PC-9 (cell line): ENCODE measurements at regions not wholly inside any gene's neighbourhood (a gene's known extent, or its start where the extent isn't known, plus 50 kb on each side); places are given as distances from the start of the nearest gene placed in this dataset.

ENCODE experiments used
- BruUV-seq: library from RNA; stranded (reverse); fragments of 400-500 nt; replicated peaks from 2 replicates; lab custom pipeline; 2021; lab: Mats Ljungman, UMichigan
- CTCF ChIA-PET: fragments of 300-600 bp; sonication (Branson Sonifier 250); formaldehyde crosslinking; loops from one replicate; lab custom pipeline; 2022; ENCODE audit warnings: antibody characterized with exemption; lab: Charles Lee
- POLR2A ChIA-PET: fragments of 300-600 bp; sonication (Branson Sonifier 250); formaldehyde crosslinking; loops from one replicate; lab custom pipeline; 2022; ENCODE audit warnings: antibody characterized with exemption; ENCODE audit not compliant: unreplicated experiment; lab: Charles Lee
- DNase-seq, 2 experiments: peaks; one replicate each; pipeline versions ENCODE4 v3.0.0 to v3.0.0-alpha.2; 2015 to 2022; ENCODE audit warnings: mixed read lengths in 1 of 2
- H2AFZ ChIP-seq: fragments of 200-600 bp; sonication (generic); 2 replicates; pipeline ENCODE4 v1.8.1; 2017; ENCODE audit warnings: antibody characterized with exemption
- H3F3A ChIP-seq: fragments of 200-600 bp; sonication (generic); 2 replicates; pipeline ENCODE4 v1.8.1; 2017; ENCODE audit warnings: antibody characterized with exemption, mild to moderate bottlenecking, low read depth; ENCODE audit not compliant: insufficient read depth
- H3K27ac ChIP-seq: fragments of 200-600 bp; sonication (generic); 2 replicates; pipeline ENCODE4 v1.6.1; 2016; ENCODE audit warnings: mixed run types
- H3K27me3 ChIP-seq: fragments of 200-600 bp; sonication (generic); 2 replicates; pipeline ENCODE4 v1.6.1; 2016; ENCODE audit warnings: low read depth, mixed run types; ENCODE audit not compliant: insufficient read depth
- H3K36me3 ChIP-seq: fragments of 200-600 bp; sonication (generic); 2 replicates; pipeline ENCODE4 v1.6.1; 2016; ENCODE audit warnings: low read depth, mixed run types
- H3K4me1 ChIP-seq: fragments of 200-600 bp; sonication (generic); replicated peaks from 2 replicates; pipeline ENCODE4 v1.6.1; 2016; ENCODE audit warnings: mixed run types; ENCODE audit not compliant: insufficient read depth
- H3K4me2 ChIP-seq: fragments of 200-600 bp; sonication (generic); 2 replicates; pipeline ENCODE4 v1.6.1; 2017; ENCODE audit warnings: mixed run types
- H3K4me3 ChIP-seq: fragments of 200-600 bp; sonication (generic); 2 replicates; pipeline ENCODE4 v1.6.1; 2016; ENCODE audit warnings: mixed run types
- H3K79me2 ChIP-seq: fragments of 200-600 bp; sonication (generic); 2 replicates; pipeline ENCODE4 v1.6.1; 2017; ENCODE audit warnings: low read depth, mixed run types
- H3K9me2 ChIP-seq: fragments of 200-600 bp; sonication (generic); 2 replicates; pipeline ENCODE4 v1.8.1; 2017; ENCODE audit warnings: mild to moderate bottlenecking; ENCODE audit not compliant: insufficient read depth
- H3K9me3 ChIP-seq: fragments of 200-600 bp; sonication (generic); 2 replicates; pipeline ENCODE4 v1.8.1; 2016; ENCODE audit warnings: low read depth; ENCODE audit not compliant: insufficient read depth
- H4K20me1 ChIP-seq: fragments of 200-600 bp; sonication (generic); 2 replicates; pipeline ENCODE4 v1.8.1; 2017; ENCODE audit not compliant: insufficient read depth
- EZH2 ChIP-seq: fragments of 200-600 bp; sonication (generic); IDR thresholded peaks from 2 replicates; pipeline ENCODE4 v1.8.0; 2017; ENCODE audit warnings: antibody characterized with exemption, low read depth
- intact Hi-C: fragments of 100-400 bp; cut with micrococcal nuclease; formaldehyde crosslinking; loops from one replicate; pipeline ENCODE4 v1.10.0; 2022; ENCODE audit not compliant: unreplicated experiment
- TF ChIP-seq, protein P1 (sequence below): fragments of 200-600 bp; sonication (generic); conservative IDR thresholded peaks from 2 replicates; pipeline ENCODE4 v1.6.1; 2017; ENCODE audit warnings: mixed run types, antibody characterized with exemption, mild to moderate bottlenecking, moderate library complexity

- Histone ChIP-seq H2AFZ (no peak overlapping the region), H3K36me3 (no peaks in the 10 kb centered on the region), H3K9me2 (no peaks in the 10 kb centered on the region), H3K27ac (no peak overlapping the region), H3K9me3 (no peaks in the 10 kb centered on the region), H3K4me1 (no peaks in the 10 kb centered on the region), H3K4me2 (no peak overlapping the region), H4K20me1 (no peaks in the 10 kb centered on the region), H3K4me3 (no peak overlapping the region), H3K79me2 (no peaks in the 10 kb centered on the region), H3K27me3 (peaks cover 17% of the 10 kb centered on the region; the same call in 1 of the 2 replicates), H3F3A (no peaks in the 10 kb centered on the region)
- no TSS peak for BruUV-seq
- ChIA-PET POLR2A (no interaction called here), CTCF (no interaction called here)
- TF ChIP-seq, protein P1, sequence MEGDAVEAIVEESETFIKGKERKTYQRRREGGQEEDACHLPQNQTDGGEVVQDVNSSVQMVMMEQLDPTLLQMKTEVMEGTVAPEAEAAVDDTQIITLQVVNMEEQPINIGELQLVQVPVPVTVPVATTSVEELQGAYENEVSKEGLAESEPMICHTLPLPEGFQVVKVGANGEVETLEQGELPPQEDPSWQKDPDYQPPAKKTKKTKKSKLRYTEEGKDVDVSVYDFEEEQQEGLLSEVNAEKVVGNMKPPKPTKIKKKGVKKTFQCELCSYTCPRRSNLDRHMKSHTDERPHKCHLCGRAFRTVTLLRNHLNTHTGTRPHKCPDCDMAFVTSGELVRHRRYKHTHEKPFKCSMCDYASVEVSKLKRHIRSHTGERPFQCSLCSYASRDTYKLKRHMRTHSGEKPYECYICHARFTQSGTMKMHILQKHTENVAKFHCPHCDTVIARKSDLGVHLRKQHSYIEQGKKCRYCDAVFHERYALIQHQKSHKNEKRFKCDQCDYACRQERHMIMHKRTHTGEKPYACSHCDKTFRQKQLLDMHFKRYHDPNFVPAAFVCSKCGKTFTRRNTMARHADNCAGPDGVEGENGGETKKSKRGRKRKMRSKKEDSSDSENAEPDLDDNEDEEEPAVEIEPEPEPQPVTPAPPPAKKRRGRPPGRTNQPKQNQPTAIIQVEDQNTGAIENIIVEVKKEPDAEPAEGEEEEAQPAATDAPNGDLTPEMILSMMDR = no peak
- no peak for TF ChIP-seq EZH2
- intact Hi-C loops = no loop called here
- no peak for DNase-seq
Measured at GRCh38 chr2:114118088-114118487, 228.2 kb downstream of the ACTR3 start.

DNA sequence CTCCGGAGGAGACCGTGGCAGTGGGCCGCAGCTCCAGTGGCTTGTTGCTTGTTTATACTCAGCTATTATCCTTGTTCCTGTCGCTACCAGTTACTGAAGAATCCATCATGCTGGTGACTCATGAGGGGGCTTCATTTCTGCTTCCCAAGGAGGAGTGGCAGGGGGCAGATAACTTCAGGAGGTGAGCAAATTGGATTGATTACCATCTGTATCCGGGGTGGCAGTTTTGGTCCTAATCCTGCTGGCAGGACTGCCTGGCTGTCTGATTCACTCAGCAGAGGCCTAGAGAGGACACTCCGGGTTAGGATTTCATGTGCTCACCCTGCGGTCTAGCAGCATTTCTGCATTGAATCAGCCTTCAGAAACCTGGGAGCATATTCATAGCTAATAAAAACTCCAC lies 230.0 kb downstream of the ACTR3 start:
- DNase-seq = no peak
- TF ChIP-seq, protein P1 = no peak
- TF ChIP-seq EZH2 = no peak
- Histone ChIP-seq H2AFZ (no peak overlapping the region), H3K27ac (no peak overlapping the region), H3K4me3 (no peak overlapping the region), H3K27me3 (0 out of 2 replicates have a peak, but pooled peaks cover 5% of the 10 kb centered on the region), H3K4me1 (no peaks in the 10 kb centered on the region), H3K9me2 (no peaks in the 10 kb centered on the region), H3K36me3 (no peaks in the 10 kb centered on the region), H3K79me2 (no peaks in the 10 kb centered on the region), H3K4me2 (no peak overlapping the region), H3F3A (no peaks in the 10 kb centered on the region), H4K20me1 (no peaks in the 10 kb centered on the region), H3K9me3 (no peaks in the 10 kb centered on the region)
- CTCF ChIA-PET = no interaction called here
- BruUV-seq = no TSS peak
- intact Hi-C loops = no loop called here
- POLR2A ChIA-PET = no interaction called here

- Histone ChIP-seq H3K9me2 (no peaks in the 10 kb centered on the region), H3K79me2 (no peaks in the 10 kb centered on the region), H3K4me3 (no peak overlapping the region), H3K4me2 (no peak overlapping the region), H3K27me3 (0 out of 2 replicates have a peak, but pooled peaks cover 5% of the 10 kb centered on the region), H4K20me1 (no peaks in the 10 kb centered on the region), H2AFZ (no peak overlapping the region), H3K4me1 (no peaks in the 10 kb centered on the region), H3K27ac (no peak overlapping the region), H3K36me3 (no peaks in the 10 kb centered on the region), H3F3A (no peaks in the 10 kb centered on the region), H3K9me3 (no peaks in the 10 kb centered on the region)
- intact Hi-C loops = no loop called here
- CTCF ChIA-PET = no interaction called here
- TF ChIP-seq, protein P1 = no peak
- TF ChIP-seq EZH2 = no peak
- DNase-seq = no peak
- no TSS peak for BruUV-seq
- POLR2A ChIA-PET = no interaction called here
Measured at GRCh38 chr2:114122930-114123329, 233.0 kb downstream of the ACTR3 start.
